PFSK-1 (cell line): ENCODE measurements at regions not wholly inside any gene's neighbourhood (a gene's known extent, or its start where the extent isn't known, plus 50 kb on each side); places are given as distances from the start of the nearest gene placed in this dataset.

Experiments
- FOXP2 ChIP-seq: optimal IDR thresholded peaks from 2 replicates; pipeline ENCODE3; 2011; ENCODE audit warnings: borderline replicate concordance, control low read depth, inconsistent platforms; ENCODE audit not compliant: insufficient read depth; ENCODE audit errors: extremely low read length, extremely low read depth
- POLR2AphosphoS5 ChIP-seq: IDR thresholded peaks from 2 replicates; pipeline ENCODE4 v1.6.1; 2012; ENCODE audit warnings: low read depth, mild to moderate bottlenecking, control low read depth, low read length, moderate library complexity
- SIN3A ChIP-seq: IDR thresholded peaks from 2 replicates; pipeline ENCODE4 v1.6.1; 2012; ENCODE audit warnings: mild to moderate bottlenecking, low read length, moderate library complexity, borderline replicate concordance; ENCODE audit not compliant: insufficient read depth
- TAF1 ChIP-seq: IDR thresholded peaks from 2 replicates; pipeline ENCODE4 v1.6.1; 2012; ENCODE audit warnings: low read length, control low read depth, borderline replicate concordance; ENCODE audit not compliant: insufficient read depth
- TF ChIP-seq, protein P1 (sequence below), 2 experiments: IDR thresholded peaks; 2 replicates each; pipeline versions ENCODE4 v1.6.1 to v1.8.0; 2011 to 2012; ENCODE audit warnings: low read depth in 2 of 2, low read length in 2 of 2, control low read depth in 1 of 2, inconsistent platforms in 1 of 2, mild to moderate bottlenecking in 1 of 2, moderate library complexity in 1 of 2; ENCODE audit not compliant: insufficient read depth in 1 of 2

DNA sequence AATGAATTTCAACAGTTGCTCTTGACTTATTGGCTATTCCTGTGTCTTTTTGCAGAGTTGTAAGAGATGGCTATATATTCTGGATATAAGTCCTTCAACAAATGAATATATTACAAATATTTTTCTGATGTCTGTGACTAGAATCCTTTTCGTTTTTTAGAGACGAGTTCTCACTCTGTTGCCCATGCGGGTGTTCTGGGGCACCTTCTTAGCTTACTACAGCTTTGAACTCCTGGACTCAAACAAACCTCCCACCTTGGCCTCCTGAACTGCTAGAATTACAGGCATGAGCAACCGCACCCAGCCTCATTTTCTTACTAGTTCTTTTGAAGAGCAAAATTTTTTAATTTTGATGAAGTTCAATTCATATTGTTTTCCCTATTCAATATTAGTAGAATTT lies 287.8 kb downstream of the LIG4 start:
- TF ChIP-seq POLR2AphosphoS5 (no peak), TAF1 (no peak), SIN3A (no peak), FOXP2 (no peak)
- TF ChIP-seq, protein P1, sequence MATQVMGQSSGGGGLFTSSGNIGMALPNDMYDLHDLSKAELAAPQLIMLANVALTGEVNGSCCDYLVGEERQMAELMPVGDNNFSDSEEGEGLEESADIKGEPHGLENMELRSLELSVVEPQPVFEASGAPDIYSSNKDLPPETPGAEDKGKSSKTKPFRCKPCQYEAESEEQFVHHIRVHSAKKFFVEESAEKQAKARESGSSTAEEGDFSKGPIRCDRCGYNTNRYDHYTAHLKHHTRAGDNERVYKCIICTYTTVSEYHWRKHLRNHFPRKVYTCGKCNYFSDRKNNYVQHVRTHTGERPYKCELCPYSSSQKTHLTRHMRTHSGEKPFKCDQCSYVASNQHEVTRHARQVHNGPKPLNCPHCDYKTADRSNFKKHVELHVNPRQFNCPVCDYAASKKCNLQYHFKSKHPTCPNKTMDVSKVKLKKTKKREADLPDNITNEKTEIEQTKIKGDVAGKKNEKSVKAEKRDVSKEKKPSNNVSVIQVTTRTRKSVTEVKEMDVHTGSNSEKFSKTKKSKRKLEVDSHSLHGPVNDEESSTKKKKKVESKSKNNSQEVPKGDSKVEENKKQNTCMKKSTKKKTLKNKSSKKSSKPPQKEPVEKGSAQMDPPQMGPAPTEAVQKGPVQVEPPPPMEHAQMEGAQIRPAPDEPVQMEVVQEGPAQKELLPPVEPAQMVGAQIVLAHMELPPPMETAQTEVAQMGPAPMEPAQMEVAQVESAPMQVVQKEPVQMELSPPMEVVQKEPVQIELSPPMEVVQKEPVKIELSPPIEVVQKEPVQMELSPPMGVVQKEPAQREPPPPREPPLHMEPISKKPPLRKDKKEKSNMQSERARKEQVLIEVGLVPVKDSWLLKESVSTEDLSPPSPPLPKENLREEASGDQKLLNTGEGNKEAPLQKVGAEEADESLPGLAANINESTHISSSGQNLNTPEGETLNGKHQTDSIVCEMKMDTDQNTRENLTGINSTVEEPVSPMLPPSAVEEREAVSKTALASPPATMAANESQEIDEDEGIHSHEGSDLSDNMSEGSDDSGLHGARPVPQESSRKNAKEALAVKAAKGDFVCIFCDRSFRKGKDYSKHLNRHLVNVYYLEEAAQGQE (IDR thresholded peaks at IDR 0.05; ENCODE audit: insufficient read depth in 1 of 2, low read depth in 2 of 2, low read length in 2 of 2): no peak
